WI38 (cell line): ENCODE measurements at regions not wholly inside any gene's neighbourhood (a gene's known extent, or its start where the extent isn't known, plus 50 kb on each side); places are given as distances from the start of the nearest gene placed in this dataset.

ENCODE experiments used
- H3K4me3 ChIP-seq: 2 replicates; pipeline ENCODE4 v1.5.1; 2011; ENCODE audit warnings: low read depth, mild to moderate bottlenecking, control low read depth, low read length
- TF ChIP-seq, protein P1 (sequence below): IDR thresholded peaks from 2 replicates; pipeline ENCODE4 v1.5.1; 2012; ENCODE audit warnings: low read depth, mild to moderate bottlenecking, control low read depth, low read length

- no peak overlapping the region for H3K4me3 ChIP-seq
- TF ChIP-seq, protein P1, sequence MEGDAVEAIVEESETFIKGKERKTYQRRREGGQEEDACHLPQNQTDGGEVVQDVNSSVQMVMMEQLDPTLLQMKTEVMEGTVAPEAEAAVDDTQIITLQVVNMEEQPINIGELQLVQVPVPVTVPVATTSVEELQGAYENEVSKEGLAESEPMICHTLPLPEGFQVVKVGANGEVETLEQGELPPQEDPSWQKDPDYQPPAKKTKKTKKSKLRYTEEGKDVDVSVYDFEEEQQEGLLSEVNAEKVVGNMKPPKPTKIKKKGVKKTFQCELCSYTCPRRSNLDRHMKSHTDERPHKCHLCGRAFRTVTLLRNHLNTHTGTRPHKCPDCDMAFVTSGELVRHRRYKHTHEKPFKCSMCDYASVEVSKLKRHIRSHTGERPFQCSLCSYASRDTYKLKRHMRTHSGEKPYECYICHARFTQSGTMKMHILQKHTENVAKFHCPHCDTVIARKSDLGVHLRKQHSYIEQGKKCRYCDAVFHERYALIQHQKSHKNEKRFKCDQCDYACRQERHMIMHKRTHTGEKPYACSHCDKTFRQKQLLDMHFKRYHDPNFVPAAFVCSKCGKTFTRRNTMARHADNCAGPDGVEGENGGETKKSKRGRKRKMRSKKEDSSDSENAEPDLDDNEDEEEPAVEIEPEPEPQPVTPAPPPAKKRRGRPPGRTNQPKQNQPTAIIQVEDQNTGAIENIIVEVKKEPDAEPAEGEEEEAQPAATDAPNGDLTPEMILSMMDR, result no peak
Measured at GRCh38 chr22:48099251-48099650, 1336.8 kb downstream of the TBC1D22A start.

DNA sequence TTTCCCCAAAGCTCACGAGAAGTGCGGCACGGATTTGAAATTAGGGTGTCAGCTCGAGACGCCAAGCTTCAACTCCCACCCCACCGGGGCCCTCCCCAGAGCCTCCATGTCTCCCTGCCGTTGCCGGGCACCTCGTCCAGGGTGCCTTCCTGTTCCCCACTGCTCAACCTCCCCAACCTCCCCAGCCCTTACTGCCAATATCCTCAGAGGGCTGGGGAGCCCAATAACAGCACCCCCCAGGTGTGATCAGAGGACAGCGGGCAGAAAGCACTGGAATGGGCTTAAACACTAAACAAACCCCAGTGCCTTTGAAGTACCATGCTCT lies 1336.4 kb downstream of the TBC1D22A start:
- TF ChIP-seq, protein P1, result no peak
- H3K4me3 ChIP-seq, result no peak overlapping the region

DNA sequence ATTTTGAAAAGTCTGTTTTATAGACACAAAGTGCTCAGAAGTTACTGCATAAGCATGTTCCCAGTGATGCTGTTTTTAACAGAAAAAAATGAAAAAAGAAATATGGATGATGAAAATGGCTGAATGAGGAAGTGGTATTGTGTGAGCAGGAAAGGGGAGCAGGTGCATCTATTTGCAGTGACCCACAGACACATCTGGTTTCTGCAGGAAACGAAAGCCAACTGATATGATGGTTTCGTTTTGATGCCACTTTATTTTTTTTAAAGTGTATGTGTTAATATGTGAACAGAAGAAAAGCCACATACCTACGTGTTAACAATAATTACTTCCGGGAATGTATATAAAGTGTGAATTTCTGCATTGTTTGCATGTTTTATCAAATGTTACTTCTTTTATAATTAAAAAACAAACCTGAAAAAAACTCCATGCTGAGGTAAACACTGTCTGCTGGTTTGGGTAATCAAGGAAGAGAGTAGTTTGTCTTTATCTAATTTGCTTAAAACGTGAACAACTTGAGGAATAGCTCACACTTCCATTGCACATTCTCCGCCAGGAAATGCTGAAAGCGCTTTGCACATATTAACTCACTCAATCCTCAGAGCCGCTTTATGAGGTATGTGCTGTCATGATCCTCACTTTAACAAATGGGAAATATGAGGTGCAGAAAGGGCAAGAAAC lies 1335.9 kb downstream of the TBC1D22A start:
- TF ChIP-seq, protein P1, result no peak
- no peak overlapping the region for H3K4me3 ChIP-seq

DNA sequence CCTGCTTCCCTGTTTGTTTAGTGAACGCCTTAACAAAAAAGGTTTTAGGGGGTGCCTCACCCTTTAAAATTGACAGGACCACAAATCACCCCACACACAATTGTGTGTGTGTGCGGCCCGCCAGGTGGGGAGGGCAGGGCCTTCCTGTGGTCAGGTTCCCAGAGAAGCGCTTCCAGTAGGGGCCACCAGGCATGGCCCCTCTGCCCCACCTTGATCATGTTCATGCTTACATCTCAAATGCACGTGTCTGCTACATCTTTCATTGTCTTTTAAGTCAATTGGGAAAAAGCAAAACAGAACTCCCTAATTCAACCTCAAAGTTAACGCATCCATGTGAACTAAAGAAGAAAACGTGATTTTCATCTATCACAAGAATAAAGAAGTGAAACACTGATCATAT lies 1335.3 kb downstream of the TBC1D22A start:
- TF ChIP-seq, protein P1, result no peak
- H3K4me3 ChIP-seq, result no peak overlapping the region

GRCh38 chr22:48096851-48097665 lies 1334.6 kb downstream of the TBC1D22A start:
- no peak overlapping the region for H3K4me3 ChIP-seq
- TF ChIP-seq, protein P1, result no peak

GRCh38 chr22:48096411-48096810 lies 1334.0 kb downstream of the TBC1D22A start:
- no peak overlapping the region for H3K4me3 ChIP-seq
- TF ChIP-seq, protein P1, result no peak

- TF ChIP-seq, protein P1, result no peak
Measured at GRCh38 chr22:48093981-48094380, 1331.5 kb downstream of the TBC1D22A start.

More at GRCh38 chr22:48093981-48094380, 1331.5 kb downstream of the TBC1D22A start:
- no peak overlapping the region for H3K4me3 ChIP-seq
